Caco-2 (cell line): ENCODE measurements at regions not wholly inside any gene's neighbourhood (a gene's known extent, or its start where the extent isn't known, plus 50 kb on each side); places are given as distances from the start of the nearest gene placed in this dataset.

Source experiments
- BruUV-seq: library from RNA; stranded (reverse); fragments of 400-500 nt; replicated peaks from 2 replicates; lab custom pipeline; 2021; lab: Mats Ljungman, UMichigan
- CTCF ChIA-PET: fragments of 300-600 bp; sonication (Branson Sonifier 250); formaldehyde crosslinking; loops from one replicate; lab custom pipeline; 2022; ENCODE audit warnings: antibody characterized with exemption; lab: Charles Lee
- POLR2A ChIA-PET: fragments of 300-600 bp; sonication (Branson Sonifier 250); formaldehyde crosslinking; loops from one replicate; lab custom pipeline; 2022; ENCODE audit warnings: antibody characterized with exemption; lab: Charles Lee
- DNase-seq, 2 experiments: peaks; one replicate each; pipeline versions ENCODE4 v3.0.0 to v3.0.0-alpha.2; 2020 to 2022
- H3K27me3 ChIP-seq: replicated peaks from 2 replicates; pipeline ENCODE4 v1.6.0; 2011; ENCODE audit warnings: low read length; ENCODE audit not compliant: control insufficient read depth, insufficient read depth
- H3K36me3 ChIP-seq: 2 replicates; pipeline ENCODE4 v1.5.1; 2011; ENCODE audit warnings: low read length; ENCODE audit not compliant: control insufficient read depth, insufficient read depth
- H3K4me1 ChIP-seq: fragments of 250-450 bp; sonication (Bioruptor Pico); 2 replicates; pipeline ENCODE4 v1.5.1; 2020; ENCODE audit warnings: mild to moderate bottlenecking
- H3K4me3 ChIP-seq: 2 replicates; pipeline ENCODE4 v1.5.1; 2011; ENCODE audit warnings: low read depth, mild to moderate bottlenecking, control low read depth, low read length
- H3K9me3 ChIP-seq: fragments of 250-450 bp; sonication (Bioruptor Pico); 2 replicates; pipeline ENCODE4 v1.5.1; 2020; ENCODE audit warnings: mild to moderate bottlenecking, moderate library complexity
- H3K27ac Mint-ChIP-seq: one replicate; pipeline ENCODE4 v1.8.0; 2022; ENCODE audit warnings: mixed read lengths; ENCODE audit not compliant: unreplicated experiment
- H3K27me3 Mint-ChIP-seq: one replicate; pipeline ENCODE4 v1.8.0; 2022; ENCODE audit warnings: mixed read lengths; ENCODE audit not compliant: insufficient read depth, unreplicated experiment
- H3K36me3 Mint-ChIP-seq: one replicate; pipeline ENCODE4 v1.8.0; 2022; ENCODE audit warnings: mild to moderate bottlenecking, mixed read lengths; ENCODE audit not compliant: insufficient read depth, unreplicated experiment
- H3K4me1 Mint-ChIP-seq: one replicate; pipeline ENCODE4 v1.8.0; 2022; ENCODE audit warnings: low read depth, mixed read lengths; ENCODE audit not compliant: unreplicated experiment
- H3K4me3 Mint-ChIP-seq: one replicate; pipeline ENCODE4 v1.8.0; 2022; ENCODE audit warnings: mild to moderate bottlenecking, moderate library complexity, mixed read lengths; ENCODE audit not compliant: unreplicated experiment
- H3K9me3 Mint-ChIP-seq: one replicate; pipeline ENCODE4 v1.8.0; 2022; ENCODE audit warnings: mixed read lengths; ENCODE audit not compliant: unreplicated experiment
- CTCF ChIP-seq, 2 experiments: fragments of 200-600 bp in 1 of 2; IDR thresholded peaks; 1 replicate in 1 of 2; 2 replicates in 1 of 2; pipeline versions ENCODE4 v1.5.1 to v1.8.0; 2011 to 2022; ENCODE audit warnings: antibody characterized with exemption in 1 of 2, control low read depth in 1 of 2, inconsistent platforms in 1 of 2, low read depth in 1 of 2, low read length in 1 of 2, mild to moderate bottlenecking in 1 of 2, moderate library complexity in 1 of 2; ENCODE audit not compliant: insufficient read depth in 1 of 2, severe bottlenecking in 1 of 2, unreplicated experiment in 1 of 2
- intact Hi-C: fragments of 100-400 bp; cut with micrococcal nuclease; formaldehyde crosslinking; loops from one replicate; pipeline ENCODE4 v1.10.0; 2022; ENCODE audit not compliant: unreplicated experiment

DNA sequence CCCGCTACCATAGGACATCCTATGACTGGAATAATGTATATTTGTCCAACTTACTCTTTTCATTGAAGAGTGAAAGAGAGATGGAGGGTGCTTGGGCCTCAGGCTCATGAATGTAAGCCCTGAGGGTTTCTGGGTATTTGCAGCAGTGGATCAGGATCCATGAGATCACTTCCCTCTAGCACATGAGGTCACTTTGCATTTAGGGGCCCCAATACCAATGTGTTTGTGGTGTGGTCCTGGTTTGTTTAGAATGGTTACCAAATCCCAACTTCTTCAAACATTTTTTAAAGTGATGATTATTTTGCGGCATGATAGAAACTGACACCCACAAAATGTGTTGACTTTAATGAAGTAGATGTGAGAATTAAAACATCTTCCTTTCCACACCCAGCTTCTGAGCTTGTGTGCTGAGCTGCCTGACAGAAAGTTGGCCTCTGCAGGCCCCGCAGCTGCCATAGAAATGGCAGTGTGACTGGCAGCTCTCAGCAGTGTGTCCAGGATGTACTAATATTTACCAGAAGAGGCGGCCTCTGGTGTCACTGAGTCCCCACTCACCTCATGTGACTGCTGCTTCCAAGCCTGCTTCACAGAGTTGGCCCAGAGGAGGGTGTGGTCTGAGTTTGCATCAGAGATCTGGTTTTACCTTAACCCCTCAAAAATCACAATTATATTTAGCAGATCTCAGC lies 447.6 kb upstream of the NPVF start:
- intact Hi-C loops: no loop called here
- Histone ChIP-seq H3K27me3 (no peaks in the 10 kb centered on the region; the same call in 1 of the 2 replicates), H3K4me3 (no peak overlapping the region), H3K4me1 (no peaks in the 10 kb centered on the region), H3K9me3 (no peaks in the 10 kb centered on the region), H3K36me3 (no peaks in the 10 kb centered on the region)
- BruUV-seq: no TSS peak
- no peaks in the 10 kb centered on the region for H3K36me3 Mint-ChIP-seq
- ChIA-PET POLR2A (no interaction called here), CTCF (no interaction called here)
- H3K4me1 Mint-ChIP-seq: no peaks in the 10 kb centered on the region
- no peak for TF ChIP-seq CTCF (IDR thresholded peaks at IDR 0.05; ENCODE audit: insufficient read depth in 1 of 2, low read depth in 1 of 2, low read length in 1 of 2, severe bottlenecking in 1 of 2, unreplicated experiment in 1 of 2)
- DNase-seq: no peak
- no peaks in the 10 kb centered on the region for H3K9me3 Mint-ChIP-seq
- H3K27me3 Mint-ChIP-seq: peaks cover 21% of the 10 kb centered on the region
- no peak overlapping the region for H3K27ac Mint-ChIP-seq
- no peak overlapping the region for H3K4me3 Mint-ChIP-seq

DNA sequence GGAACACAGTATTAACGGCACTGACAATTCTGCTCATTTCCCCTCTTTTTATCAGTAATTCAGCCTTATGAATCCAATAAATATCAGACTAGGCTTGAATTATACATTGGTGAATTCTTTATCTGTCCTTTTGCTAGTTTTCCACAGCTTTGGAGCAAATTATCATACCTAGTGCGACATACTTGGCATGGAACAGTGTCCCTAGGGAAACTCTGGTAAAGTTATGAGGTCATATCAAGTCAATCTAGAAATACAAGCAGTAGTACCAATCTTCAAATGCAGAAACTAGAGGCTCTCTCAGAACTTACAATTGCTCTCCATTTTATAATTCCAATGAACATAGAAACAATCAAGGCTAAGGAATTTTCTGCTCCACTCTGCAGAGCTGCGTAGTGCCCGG lies 449.3 kb upstream of the NPVF start:
- Mint-ChIP-seq H3K27me3 (peaks cover 21% of the 10 kb centered on the region), H3K4me3 (no peak overlapping the region), H3K4me1 (no peaks in the 10 kb centered on the region), H3K27ac (no peak overlapping the region), H3K36me3 (no peaks in the 10 kb centered on the region), H3K9me3 (no peaks in the 10 kb centered on the region)
- ChIA-PET POLR2A (no interaction called here), CTCF (no interaction called here)
- no TSS peak for BruUV-seq
- DNase-seq: no peak
- TF ChIP-seq CTCF (IDR thresholded peaks at IDR 0.05; ENCODE audit: insufficient read depth in 1 of 2, low read depth in 1 of 2, low read length in 1 of 2, severe bottlenecking in 1 of 2, unreplicated experiment in 1 of 2): no peak
- no peaks in the 10 kb centered on the region; the same call in 1 of the 2 replicates for H3K27me3 ChIP-seq
- H3K9me3 ChIP-seq: no peaks in the 10 kb centered on the region
- no peaks in the 10 kb centered on the region for H3K4me1 ChIP-seq
- no peaks in the 10 kb centered on the region for H3K36me3 ChIP-seq
- H3K4me3 ChIP-seq: no peak overlapping the region
- intact Hi-C loops: no loop called here

GRCh38 chr7:25678215-25678614 lies 449.9 kb upstream of the NPVF start:
- BruUV-seq: no TSS peak
- DNase-seq: no peak
- H3K27ac Mint-ChIP-seq: no peak overlapping the region
- H3K27me3 Mint-ChIP-seq: peaks cover 19% of the 10 kb centered on the region
- intact Hi-C loops: no loop called here
- ChIA-PET POLR2A (no interaction called here), CTCF (no interaction called here)
- TF ChIP-seq CTCF (IDR thresholded peaks at IDR 0.05; ENCODE audit: insufficient read depth in 1 of 2, low read depth in 1 of 2, low read length in 1 of 2, severe bottlenecking in 1 of 2, unreplicated experiment in 1 of 2): no peak
- no peaks in the 10 kb centered on the region for H3K4me1 Mint-ChIP-seq
- no peaks in the 10 kb centered on the region for H3K36me3 Mint-ChIP-seq
- H3K9me3 Mint-ChIP-seq: no peaks in the 10 kb centered on the region
- Histone ChIP-seq H3K9me3 (no peaks in the 10 kb centered on the region), H3K4me3 (no peak overlapping the region), H3K36me3 (no peaks in the 10 kb centered on the region), H3K4me1 (no peaks in the 10 kb centered on the region), H3K27me3 (no peaks in the 10 kb centered on the region)
- no peak overlapping the region for H3K4me3 Mint-ChIP-seq
